HG03521 (cell line): ENCODE measurements at regions not wholly inside any gene's neighbourhood (a gene's known extent, or its start where the extent isn't known, plus 50 kb on each side); places are given as distances from the start of the nearest gene placed in this dataset.

Experiments
- ATAC-seq: cut with Tn5 transposase; IDR thresholded peaks from one replicate; pipeline ENCODE4 v1.9.1; 2021; ENCODE audit warnings: mild to moderate bottlenecking, moderate library complexity; ENCODE audit not compliant: unreplicated experiment

GRCh38 chr9:82570226-82570625 lies 492.7 kb downstream of the RASEF start:
- ATAC-seq: no peak

- ATAC-seq: no peak
Measured at GRCh38 chr9:82571540-82571939, 491.4 kb downstream of the RASEF start.

- no peak for ATAC-seq
Measured at GRCh38 chr9:82572146-82572545, 490.8 kb downstream of the RASEF start.

DNA sequence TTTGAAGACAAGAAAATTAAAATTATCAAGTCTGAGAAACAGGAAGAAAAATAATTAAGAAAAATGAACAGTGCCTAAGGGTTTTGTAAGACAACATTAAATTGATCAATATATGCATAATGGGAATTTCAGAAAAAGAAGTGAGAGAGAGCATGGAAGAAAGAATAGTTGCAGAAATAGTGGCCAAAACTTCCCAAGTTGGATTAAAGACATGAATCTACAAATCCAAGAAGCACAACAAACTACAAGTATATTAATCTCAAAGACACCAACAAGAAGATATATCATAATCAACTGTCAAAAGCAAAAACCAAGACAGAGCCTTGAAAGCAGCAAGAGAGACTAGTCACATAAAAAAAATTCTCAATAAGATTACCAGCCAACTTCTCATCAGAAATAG lies 488.0 kb downstream of the RASEF start:
- no peak for ATAC-seq

GRCh38 chr9:82580921-82581320 lies 482.0 kb downstream of the RASEF start:
- ATAC-seq: no peak

GRCh38 chr9:82581516-82581915 lies 481.4 kb downstream of the RASEF start:
- no peak for ATAC-seq

DNA sequence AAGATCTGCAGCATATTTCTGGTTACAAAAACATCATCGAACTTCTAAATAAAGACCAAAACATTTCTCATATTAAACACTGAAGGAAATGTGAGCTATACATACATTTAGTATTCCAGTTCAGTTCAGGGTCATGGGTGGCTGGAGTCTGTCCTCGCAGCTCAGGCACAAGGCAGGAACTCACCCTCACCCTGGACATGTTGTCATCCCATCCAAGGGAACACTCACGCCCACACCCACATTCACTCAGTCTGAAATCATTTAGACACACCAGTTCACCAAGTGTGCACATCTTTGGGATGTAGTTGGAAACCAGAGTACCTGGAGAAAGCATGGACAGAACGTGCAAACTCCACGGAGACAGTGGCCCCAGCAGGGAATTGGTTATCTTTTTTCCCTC lies 481.0 kb downstream of the RASEF start:
- no peak for ATAC-seq

GRCh38 chr9:82582693-82583092 lies 480.2 kb downstream of the RASEF start:
- ATAC-seq: no peak

DNA sequence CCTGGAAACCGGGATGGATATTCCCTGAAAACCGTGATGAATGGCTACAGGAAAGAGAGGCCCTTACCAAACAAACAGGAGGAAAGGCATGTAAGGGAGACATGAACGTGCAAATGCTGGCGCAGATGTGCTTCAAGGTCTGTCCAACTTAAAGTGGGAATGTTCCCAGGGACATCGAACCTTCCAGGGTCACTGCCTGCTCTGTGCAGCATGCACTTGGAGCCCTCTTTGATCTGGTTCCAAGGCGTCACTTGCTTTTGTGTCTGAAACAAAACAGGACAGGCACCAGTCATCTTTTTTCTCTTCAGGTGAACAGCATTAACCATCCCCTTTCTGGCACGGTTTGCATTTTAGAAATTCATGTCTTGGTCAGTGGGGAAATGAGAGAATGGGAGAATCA lies 479.4 kb downstream of the RASEF start:
- no peak for ATAC-seq

DNA sequence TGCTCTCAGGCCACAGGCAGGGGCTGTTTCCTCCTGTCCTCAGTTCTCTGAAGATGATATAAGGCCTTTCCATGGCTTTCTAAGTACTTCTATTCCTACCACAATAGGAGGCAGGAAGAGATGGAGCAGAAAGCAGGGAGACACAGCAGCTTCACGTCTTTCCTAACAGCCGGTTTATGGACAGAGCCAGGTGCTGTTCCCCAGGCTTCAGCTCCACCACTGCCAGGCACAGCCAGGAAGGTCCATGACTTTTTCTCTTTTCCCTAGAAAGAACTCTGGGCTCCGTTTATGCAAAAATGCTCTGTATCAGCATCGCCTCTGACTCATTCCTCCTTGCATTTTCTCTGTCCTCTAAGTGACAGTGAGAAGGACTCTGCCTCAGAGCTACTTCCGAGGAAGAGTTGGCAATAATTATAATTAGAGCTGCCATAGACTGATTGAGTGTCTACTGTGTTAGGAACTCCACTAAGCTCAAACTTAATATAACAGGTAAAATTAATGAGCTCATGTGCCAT lies 478.5 kb downstream of the RASEF start:
- ATAC-seq: no peak

DNA sequence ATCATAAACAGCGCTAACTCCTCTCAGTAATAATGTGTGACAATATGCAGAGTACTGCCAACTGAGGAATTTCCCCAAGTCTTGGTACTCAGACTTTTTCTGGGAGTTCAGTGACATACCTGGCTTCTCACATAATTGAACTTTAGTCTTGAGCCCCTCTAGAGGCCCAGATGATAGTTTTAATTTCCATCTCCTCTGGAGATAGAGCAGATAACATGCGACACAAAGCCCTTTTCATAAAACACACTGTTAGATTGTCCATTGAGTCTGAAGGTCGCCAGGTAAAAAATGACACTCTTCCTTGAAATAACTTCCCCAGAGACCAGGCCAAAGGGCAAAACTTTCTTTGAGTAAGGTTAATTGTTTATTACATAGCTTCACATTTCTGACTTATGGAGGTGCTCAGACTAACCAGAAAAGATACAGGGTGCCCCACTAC lies 476.0 kb downstream of the RASEF start:
- ATAC-seq: no peak

- no peak for ATAC-seq
Measured at GRCh38 chr9:82588301-82589180, 474.4 kb downstream of the RASEF start.

GRCh38 chr9:82590845-82591244 lies 472.1 kb downstream of the RASEF start:
- ATAC-seq: no peak

DNA sequence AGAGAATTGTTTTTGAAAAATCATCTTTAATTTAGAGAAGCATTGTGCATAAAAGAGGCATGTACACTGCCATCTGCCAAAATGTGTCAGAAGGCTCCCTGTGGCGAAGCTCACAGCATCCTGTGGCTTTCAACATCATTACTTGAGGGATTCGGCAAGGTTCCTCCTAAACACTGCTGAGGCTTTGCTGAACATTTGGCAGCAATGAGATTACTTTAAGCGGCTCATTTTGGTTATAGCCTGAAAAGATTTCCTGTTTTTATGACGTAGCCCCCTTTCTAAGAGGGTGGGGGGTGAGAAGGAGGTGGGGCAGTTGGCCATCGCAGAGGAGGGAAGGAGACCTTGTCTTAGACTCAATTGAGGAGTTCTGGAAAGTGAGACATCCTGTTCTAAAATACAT lies 469.4 kb downstream of the RASEF start:
- ATAC-seq: no peak

GRCh38 chr9:82597241-82598203 lies 465.4 kb downstream of the RASEF start:
- no peak for ATAC-seq

GRCh38 chr9:82598241-82599039 lies 464.5 kb downstream of the RASEF start:
- no peak for ATAC-seq

GRCh38 chr9:82599336-82599949 lies 463.5 kb downstream of the RASEF start:
- no peak for ATAC-seq

DNA sequence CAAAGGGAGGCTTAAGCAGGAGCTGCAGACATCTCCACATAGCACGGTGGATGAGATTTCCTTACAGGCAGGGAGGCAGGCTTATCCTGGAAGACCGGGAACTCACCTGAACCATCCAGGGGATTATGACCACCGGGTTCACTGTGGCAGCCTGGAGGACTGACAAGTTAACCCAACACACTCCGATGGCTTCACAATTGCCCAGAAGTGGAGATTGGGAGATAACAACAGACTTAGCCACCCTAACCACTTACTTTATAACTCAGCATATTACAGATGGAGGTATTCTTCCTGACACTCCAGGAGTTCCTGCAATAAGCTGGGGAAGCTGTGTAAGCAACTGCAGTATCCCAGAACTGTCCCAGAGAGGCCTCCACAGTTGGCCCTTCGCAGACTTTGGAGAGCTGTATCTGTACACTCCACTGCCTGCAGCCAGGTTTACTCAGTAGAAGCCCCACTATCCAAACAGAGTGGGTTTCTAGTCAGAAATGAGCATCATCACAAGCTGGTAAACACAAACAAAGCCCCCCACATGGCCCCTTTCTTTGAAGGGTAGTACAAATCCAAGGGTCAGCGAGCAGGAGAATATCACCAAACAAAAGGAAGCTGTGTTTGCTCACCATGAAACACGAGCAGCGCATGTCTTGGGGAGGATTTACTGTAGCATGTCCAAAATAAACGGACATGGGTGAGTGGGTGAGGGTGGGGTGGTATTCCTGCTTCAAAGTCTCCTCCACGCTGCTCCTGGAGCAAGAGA lies 462.2 kb downstream of the RASEF start:
- no peak for ATAC-seq

DNA sequence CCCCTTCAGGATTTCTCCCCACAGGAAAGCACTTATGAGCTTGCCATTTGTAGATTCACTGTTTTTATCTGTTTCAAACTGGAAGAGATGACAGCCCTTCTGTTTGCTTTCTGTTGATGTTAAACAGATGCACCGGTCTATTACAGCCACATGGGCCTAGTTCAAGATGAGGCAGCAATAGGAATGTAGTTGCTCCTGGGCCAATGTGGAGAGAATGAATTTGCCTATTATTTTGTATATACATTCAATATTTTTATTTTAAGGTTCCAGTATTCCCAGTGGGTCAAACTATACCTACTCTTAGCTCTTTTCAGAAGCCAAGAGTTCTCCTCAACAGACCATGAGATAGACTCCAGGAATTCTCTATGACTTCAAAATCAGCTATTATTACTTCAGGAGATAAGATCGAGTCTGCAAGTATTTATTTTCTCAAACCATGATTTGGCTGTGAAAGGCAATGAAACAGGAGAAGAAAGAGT lies 461.6 kb downstream of the RASEF start:
- ATAC-seq: no peak
